Panc1 (cell line): ENCODE measurements at regions not wholly inside any gene's neighbourhood (a gene's known extent, or its start where the extent isn't known, plus 50 kb on each side); places are given as distances from the start of the nearest gene placed in this dataset.
A peak's percentile ranks its signal among the peaks of the same experiment; 100 is the strongest.

Source experiments
- ATAC-seq: fragments of 200-7000 bp; cut with Tn5 transposase; 2 replicates; pipeline ENCODE4 v1.9.1; 2020; ENCODE audit warnings: mild to moderate bottlenecking, moderate library complexity
- BruUV-seq: library from RNA; stranded (reverse); fragments of 400-500 nt; replicated peaks from 2 replicates; lab custom pipeline; 2021; lab: Mats Ljungman, UMichigan
- CTCF ChIA-PET: fragments of 300-600 bp; sonication (Branson Sonifier 250); formaldehyde crosslinking; loops from one replicate; lab custom pipeline; 2022; ENCODE audit warnings: antibody characterized with exemption; lab: Charles Lee
- POLR2A ChIA-PET: fragments of 300-600 bp; sonication (Branson Sonifier 250); formaldehyde crosslinking; loops from one replicate; lab custom pipeline; 2022; ENCODE audit warnings: antibody characterized with exemption; lab: Charles Lee
- DNase-seq: peaks from one replicate; pipeline ENCODE4 v3.0.0-alpha.2; 2010; ENCODE audit warnings: low read depth, low spot score
- H3K27ac ChIP-seq: 2 replicates; pipeline ENCODE4 v1.5.1; 2011; ENCODE audit warnings: mild to moderate bottlenecking, low read length, inconsistent platforms
- H3K27me3 ChIP-seq: fragments of 200-500 bp; sonication (Bioruptor generic); 2 replicates; pipeline ENCODE4 v1.6.0; 2014; ENCODE audit warnings: low read length, inconsistent platforms; ENCODE audit not compliant: control insufficient read depth, insufficient read depth
- H3K36me3 ChIP-seq: fragments of 200-500 bp; sonication (Bioruptor generic); 2 replicates; pipeline ENCODE4 v1.5.1; 2014; ENCODE audit warnings: inconsistent platforms, mild to moderate bottlenecking, low read length, moderate library complexity; ENCODE audit not compliant: control insufficient read depth, insufficient read depth
- H3K4me1 ChIP-seq: 2 replicates; pipeline ENCODE4 v1.5.1; 2011; ENCODE audit warnings: inconsistent platforms, mild to moderate bottlenecking, low read length, moderate library complexity; ENCODE audit not compliant: control insufficient read depth, insufficient read depth
- H3K4me3 ChIP-seq, 2 experiments: 2 replicates each; pipeline ENCODE4 v1.5.1; 2011 to 2012; ENCODE audit warnings: low read depth in 2 of 2, low read length in 2 of 2, mild to moderate bottlenecking in 2 of 2, inconsistent platforms in 1 of 2, moderate library complexity in 1 of 2
- H3K9me3 ChIP-seq: fragments of 200-500 bp; sonication (Bioruptor generic); 2 replicates; pipeline ENCODE4 v1.5.1; 2014; ENCODE audit warnings: low read depth, mild to moderate bottlenecking, inconsistent platforms, low read length, moderate library complexity; ENCODE audit not compliant: control insufficient read depth, insufficient read depth
- CTCF ChIP-seq: fragments of 450-650 bp; IDR thresholded peaks from 2 replicates; pipeline ENCODE4 v1.5.1; 2017; ENCODE audit warnings: mild to moderate bottlenecking
- POLR2AphosphoS5 ChIP-seq: IDR thresholded peaks from 2 replicates; pipeline ENCODE4 v1.6.1; 2012; ENCODE audit warnings: mild to moderate bottlenecking, low read depth, low read length, moderate library complexity
- REST ChIP-seq, 2 experiments: IDR thresholded peaks; 2 replicates each; pipeline ENCODE4 v1.6.1; 2011 to 2012; ENCODE audit warnings: low read depth in 2 of 2, control low read depth in 1 of 2, low read length in 1 of 2, mild to moderate bottlenecking in 1 of 2, moderate library complexity in 1 of 2; ENCODE audit not compliant: insufficient read depth in 1 of 2
- SIN3A ChIP-seq: IDR thresholded peaks from 2 replicates; pipeline ENCODE4 v1.6.1; 2012; ENCODE audit warnings: low read depth, mild to moderate bottlenecking, low read length, moderate library complexity, borderline replicate concordance; ENCODE audit not compliant: insufficient read depth
- TCF7L2 ChIP-seq: IDR thresholded peaks from 2 replicates; pipeline ENCODE4 v1.6.1; 2011; ENCODE audit warnings: mild to moderate bottlenecking, low read depth, low read length, inconsistent platforms
- in situ Hi-C: cut with HindIII; loops from 2 replicates; pipeline ENCODE4 v1.10.0; 2016; ENCODE audit warnings: low sequenced_read_pairs, low pct_unique_long_range_greater_than_20kb
- intact Hi-C: fragments of 100-400 bp; cut with micrococcal nuclease; formaldehyde crosslinking; loops from one replicate; pipeline ENCODE4 v1.10.0; 2022; ENCODE audit not compliant: unreplicated experiment

DNA sequence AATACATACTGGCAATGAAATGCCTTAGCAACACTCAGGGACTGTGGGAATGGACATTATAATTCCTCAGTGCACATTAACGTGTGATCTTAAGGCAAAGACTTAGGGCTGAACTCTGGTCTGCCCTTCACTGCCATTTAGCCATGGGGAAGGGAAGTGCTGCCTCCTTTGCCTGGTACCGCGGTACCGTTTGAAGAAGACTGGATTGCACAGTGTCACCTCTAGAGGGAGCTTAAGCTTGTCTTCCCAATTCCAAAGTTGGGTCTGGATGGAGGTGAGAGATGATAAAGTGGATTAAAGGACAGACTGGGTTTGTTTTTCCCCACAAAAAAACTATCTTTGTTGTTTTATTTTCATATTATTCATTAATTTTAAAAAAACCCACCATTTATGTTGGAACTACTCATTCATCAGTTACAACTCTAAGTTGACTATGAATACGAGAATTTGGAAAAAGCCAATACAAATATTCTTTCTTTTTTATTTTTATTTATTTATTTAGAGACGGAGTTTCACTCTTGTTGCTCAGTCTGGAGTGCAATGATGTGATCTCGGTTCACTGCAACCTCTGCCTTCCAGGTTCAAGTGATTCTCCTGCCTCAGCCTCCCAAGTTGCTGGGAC, 60.0 kb upstream of the SYN2 start:
- H3K9me3 ChIP-seq = no peaks in the 10 kb centered on the region
- no peaks in the 10 kb centered on the region for H3K4me1 ChIP-seq
- no TSS peak for BruUV-seq
- H3K4me3 ChIP-seq = no peak overlapping the region
- POLR2A ChIA-PET = no interaction called here
- H3K36me3 ChIP-seq = no peaks in the 10 kb centered on the region
- TF ChIP-seq TCF7L2 (peak; percentile 96), CTCF (peak; percentile 83), POLR2AphosphoS5 (no peak)
- in situ Hi-C loops = no loop called here
- peak; percentile 4 for DNase-seq
- ATAC-seq = peak; percentile 97
- no peaks in the 10 kb centered on the region; the same call in 1 of the 2 replicates for H3K27me3 ChIP-seq
- CTCF ChIA-PET = interaction anchor here (0.6 to 1.2 kb wide), 4 partner anchors 130 to 235 kb away, joined by 3 to 7 read pairs (median 4); no protein-coding TSS in a partner anchor
- intact Hi-C loops = loop anchor here (5.0 kb wide), 1 partner anchor 103 kb away; no protein-coding TSS in a partner anchor
- H3K27ac ChIP-seq = no peak overlapping the region

- Histone ChIP-seq H3K4me3 (no peak overlapping the region), H3K4me1 (no peaks in the 10 kb centered on the region), H3K9me3 (no peaks in the 10 kb centered on the region), H3K27me3 (no peaks in the 10 kb centered on the region), H3K27ac (no peak overlapping the region), H3K36me3 (no peaks in the 10 kb centered on the region; the same call in 1 of the 2 replicates)
- POLR2A ChIA-PET = no interaction called here
- TF ChIP-seq TCF7L2 = no peak
- no peak for TF ChIP-seq SIN3A
- TF ChIP-seq REST (IDR thresholded peaks at IDR 0.05; ENCODE audit: insufficient read depth in 1 of 2, low read depth in 2 of 2, low read length in 1 of 2) = no peak
- no peak for TF ChIP-seq CTCF
- no peak for TF ChIP-seq POLR2AphosphoS5
- in situ Hi-C loops = no loop called here
- intact Hi-C loops = no loop called here
- BruUV-seq = no TSS peak
- ATAC-seq (no peak), DNase-seq (no peak)
- CTCF ChIA-PET = no interaction called here
These were observed 55.9 kb upstream of the SYN2 start for GRCh38 chr3:11948331-11948730.
